HG02938 (cell line): ENCODE measurements at regions not wholly inside any gene's neighbourhood (a gene's known extent, or its start where the extent isn't known, plus 50 kb on each side); places are given as distances from the start of the nearest gene placed in this dataset.

Source experiments
- ATAC-seq: cut with Tn5 transposase; IDR thresholded peaks from one replicate; pipeline ENCODE4 v1.9.1; 2021; ENCODE audit warnings: mild to moderate bottlenecking, moderate library complexity; ENCODE audit not compliant: unreplicated experiment

- ATAC-seq, result peak; percentile 51
These were observed 173.9 kb downstream of the CALCRL start for GRCh38 chr2:187274146-187274545.

- ATAC-seq, result no peak
These were observed 175.8 kb downstream of the CALCRL start for GRCh38 chr2:187272255-187272654.

DNA sequence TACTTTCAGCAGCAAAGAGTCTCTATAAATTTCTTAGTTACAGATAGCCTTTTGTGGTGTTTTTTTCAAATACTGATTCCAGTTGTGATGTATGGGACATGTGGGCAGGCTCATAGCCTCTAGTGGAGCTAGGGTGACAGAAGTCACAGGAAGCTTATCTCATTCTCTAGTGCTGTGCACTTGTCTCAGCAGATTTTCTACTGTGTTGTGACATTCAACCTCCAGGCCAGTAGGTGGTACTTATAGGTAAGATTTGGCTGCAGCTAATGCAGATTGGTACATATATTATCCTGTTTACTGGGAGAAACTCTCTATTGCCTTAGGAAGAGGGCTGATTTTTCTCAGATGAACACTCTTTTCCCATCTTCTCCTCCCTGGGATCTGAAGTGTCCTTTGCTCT, 176.2 kb downstream of the CALCRL start:
- ATAC-seq, result no peak

- ATAC-seq, result no peak
These were observed 181.4 kb downstream of the CALCRL start for GRCh38 chr2:187266645-187267044.

- no peak for ATAC-seq
These were observed 181.9 kb downstream of the CALCRL start for GRCh38 chr2:187266147-187266546.

- no peak for ATAC-seq
These were observed 183.4 kb downstream of the CALCRL start for GRCh38 chr2:187264612-187265011.

DNA sequence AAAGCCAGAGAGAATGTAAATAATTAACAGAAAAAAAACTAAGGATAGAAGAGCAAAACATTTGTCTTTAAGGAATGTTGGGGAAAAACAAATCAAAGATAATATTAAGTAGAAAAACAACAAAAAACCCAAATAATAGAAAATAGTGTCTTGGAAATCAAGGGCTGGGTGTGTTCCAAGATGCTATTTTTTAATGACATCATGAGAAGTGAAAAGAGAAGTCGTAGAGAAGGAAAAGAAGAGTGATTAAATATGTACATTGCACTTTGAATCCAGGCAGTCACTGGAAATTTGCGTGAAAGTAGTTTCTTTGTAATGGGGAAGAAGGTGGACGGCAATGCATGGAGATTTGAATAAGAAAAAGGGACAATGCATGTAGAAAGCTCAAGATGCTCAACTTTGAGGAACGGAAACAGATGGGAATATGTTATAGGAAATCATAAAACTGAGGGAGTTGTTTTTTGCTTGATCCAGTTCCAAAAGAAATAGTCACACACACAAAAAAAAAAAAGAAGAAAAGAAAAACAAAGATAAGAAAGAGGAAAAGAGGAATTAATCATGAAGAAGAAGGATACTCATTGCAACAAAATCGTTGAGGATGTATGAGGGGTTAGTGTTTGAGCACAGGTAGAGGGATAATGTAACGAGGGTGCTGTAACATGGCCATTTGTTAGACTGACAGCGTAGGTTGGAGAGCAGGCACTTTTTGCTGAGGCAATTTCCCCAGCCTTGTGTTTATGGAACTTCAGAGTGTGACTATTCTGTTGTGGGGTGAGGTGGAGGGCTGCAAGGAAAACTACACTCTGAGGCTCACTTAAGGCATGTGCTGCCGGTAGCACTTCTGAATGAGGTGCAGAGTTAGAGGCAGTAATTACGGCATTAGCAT, 184.1 kb downstream of the CALCRL start:
- ATAC-seq, result no peak

DNA sequence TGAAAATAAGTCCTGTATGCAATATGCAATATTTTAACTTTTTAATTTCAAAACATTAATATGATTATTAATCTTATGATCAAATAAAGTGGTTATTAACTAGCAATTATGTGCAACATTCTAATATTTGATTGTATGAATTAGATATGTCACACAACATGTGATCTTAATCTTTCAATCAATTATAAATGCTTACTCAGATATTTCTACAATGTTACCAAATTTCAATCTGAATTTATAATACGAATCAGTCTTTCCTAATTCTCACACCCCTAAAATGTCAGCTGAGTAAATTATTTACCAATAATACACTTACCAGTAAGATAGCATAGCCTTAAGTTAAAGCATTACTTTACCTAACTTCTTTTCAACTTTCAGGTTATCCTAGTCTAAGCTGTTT, 186.3 kb downstream of the CALCRL start:
- ATAC-seq, result no peak

- no peak for ATAC-seq
These were observed 196.0 kb downstream of the CALCRL start for GRCh38 chr2:187252063-187252462.

DNA sequence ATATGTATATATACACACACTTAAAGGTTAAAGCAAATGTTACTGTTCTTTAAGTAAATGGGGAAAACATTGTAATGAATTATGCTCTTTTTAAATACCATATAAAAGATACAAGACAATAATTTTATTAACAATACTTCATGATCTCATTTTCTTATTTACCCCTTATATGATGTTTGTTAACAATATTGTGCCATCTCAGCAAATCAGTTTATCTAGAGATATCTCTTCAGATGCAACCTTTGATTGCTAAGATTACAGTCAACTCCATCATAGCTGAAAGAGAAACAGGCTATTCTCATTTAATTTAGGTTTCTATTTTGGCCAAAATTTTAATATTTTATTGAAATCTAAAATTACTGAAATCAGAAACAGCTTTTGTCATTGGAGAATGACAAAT, 197.9 kb downstream of the CALCRL start:
- ATAC-seq, result no peak

- ATAC-seq, result no peak
These were observed 214.2 kb downstream of the CALCRL start for GRCh38 chr2:187233811-187234210.

DNA sequence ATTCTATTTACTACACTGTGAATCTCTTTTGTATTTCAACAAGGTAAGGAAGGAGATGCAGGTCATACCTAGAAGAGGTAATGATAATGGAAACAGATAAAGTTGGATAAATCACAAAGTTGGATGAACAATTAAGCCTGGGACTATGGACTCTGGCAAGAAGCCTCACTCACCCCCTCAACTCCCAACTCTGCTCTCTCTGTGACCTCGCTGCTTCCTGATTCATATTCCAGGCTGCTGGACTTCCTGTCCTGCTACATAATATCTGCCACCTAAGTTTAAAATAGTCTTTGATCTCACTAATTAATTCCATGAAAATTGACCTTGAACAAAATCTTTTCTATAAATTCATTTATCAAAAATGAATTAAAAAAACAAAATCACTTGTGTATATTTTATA, 215.3 kb downstream of the CALCRL start:
- ATAC-seq, result no peak

- no peak for ATAC-seq
These were observed 218.0 kb downstream of the CALCRL start for GRCh38 chr2:187230088-187230487.

DNA sequence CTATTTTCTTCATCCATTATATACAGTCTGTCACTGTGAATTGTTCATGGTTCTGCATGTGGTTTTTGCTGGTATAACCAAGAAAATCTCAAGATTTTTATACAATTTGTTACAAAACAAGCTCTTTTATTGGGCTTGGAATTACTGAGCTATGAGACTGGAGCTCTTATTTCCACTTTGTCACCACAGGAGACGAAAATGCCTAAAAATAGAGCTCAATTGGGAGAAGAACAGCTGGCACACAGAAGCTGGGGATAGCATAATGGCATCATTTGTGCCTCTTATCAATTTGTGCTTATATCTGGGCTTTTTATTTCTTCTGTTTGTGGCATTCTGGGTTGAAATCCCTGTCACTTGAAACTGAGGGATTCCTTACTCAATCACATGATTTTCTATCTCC, 219.1 kb downstream of the CALCRL start:
- ATAC-seq, result no peak

DNA sequence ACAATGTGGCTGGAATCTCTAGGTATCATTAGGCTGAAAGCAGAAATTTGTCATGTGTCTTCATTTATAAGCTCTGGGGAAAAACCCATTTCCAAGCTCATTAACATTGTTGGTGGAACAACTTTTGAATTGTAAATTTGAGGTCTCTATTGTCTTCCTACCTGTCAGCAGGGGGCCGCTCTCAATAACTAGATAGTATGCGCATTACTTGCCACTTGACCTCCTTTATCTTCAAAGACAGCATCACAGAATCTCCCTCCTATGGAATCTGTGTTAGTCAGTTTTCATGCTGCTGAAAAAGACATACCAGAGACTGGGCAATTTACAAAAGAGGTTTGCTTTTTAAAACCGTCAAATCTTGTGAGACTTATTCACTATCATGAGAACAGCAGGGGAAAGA, 223.1 kb downstream of the CALCRL start:
- ATAC-seq, result no peak

GRCh38 chr2:187220071-187220470, 228.0 kb downstream of the CALCRL start:
- ATAC-seq, result no peak

DNA sequence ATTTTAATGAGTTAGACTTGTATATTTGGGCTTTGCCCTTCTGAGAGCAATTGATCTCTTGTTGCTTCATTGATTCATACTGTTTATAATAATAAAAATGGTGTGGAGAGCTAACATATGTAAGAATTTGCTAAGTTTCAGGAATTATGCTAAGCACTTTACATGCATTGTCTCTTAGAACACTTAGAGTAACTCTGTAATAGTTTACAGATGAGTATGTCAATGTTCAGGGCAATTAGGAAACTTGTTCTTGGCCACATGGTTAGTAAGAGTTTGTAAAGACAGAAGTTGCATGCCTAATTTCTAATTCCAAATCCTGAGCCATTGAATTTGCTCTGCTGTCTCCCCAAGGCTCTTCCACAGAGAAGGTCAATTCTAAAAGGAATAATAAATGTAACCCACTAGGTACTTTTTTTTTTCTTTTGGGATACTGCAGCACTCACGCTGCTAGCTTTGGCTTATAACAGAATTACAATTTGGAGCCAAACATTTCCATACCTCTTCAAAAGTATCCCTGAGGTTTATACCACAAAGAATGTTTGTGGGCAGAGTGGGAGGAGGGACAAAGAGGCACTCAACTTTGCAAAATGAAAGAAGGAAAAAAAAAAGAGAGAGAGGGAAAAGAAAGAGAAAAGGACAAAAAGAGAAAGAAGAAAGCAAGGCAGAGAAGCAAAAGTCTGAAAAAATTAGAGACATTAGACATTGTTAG, 232.4 kb downstream of the CALCRL start:
- ATAC-seq, result no peak

DNA sequence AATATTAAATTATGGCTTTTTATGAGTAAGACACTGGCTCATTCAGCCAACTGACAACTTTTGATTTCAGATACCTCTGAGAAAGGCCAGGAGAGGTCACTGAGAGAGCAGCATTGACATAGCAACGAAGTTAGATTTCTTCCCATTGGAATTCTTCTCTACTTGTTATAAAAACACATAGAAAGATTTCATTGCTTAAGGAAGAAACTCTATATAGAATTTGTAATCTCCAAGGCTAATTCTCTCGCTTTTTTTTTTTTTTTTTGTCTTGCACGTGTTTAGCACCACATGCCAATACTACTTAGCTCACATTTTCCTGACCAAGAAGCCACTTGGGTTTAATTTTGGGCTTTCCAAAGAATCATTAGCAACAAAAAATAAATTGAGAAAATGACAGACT, 233.7 kb downstream of the CALCRL start:
- no peak for ATAC-seq

GRCh38 chr2:187213798-187214197, 234.3 kb downstream of the CALCRL start:
- no peak for ATAC-seq

- ATAC-seq, result no peak
These were observed 237.3 kb downstream of the CALCRL start for GRCh38 chr2:187210726-187211125.

GRCh38 chr2:187208199-187208785, 239.8 kb downstream of the CALCRL start:
- no peak for ATAC-seq

DNA sequence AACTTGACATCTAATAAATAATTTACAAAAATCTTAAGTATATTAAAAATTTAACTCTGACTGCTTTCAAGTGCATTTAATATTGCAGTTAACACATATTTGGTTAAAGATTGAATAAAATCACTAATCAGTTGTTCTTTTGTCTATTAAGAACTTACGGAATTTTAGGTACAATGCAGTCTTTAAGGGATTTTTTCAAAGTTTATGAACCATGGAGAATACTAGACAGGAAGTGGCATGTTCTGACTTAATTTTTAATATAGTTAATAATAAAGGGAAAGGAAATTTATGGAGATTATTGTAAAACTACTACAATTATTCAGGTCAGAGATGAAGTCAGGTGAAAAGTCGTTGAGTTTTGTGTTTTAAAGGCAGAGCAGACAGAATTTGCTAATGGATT, 240.9 kb downstream of the CALCRL start:
- no peak for ATAC-seq
